ENCODE measurements at regions not wholly inside any gene's neighbourhood (a gene's known extent, or its start where the extent isn't known, plus 50 kb on each side); places are given as distances from the start of the nearest gene placed in this dataset.

- DNase-seq (ENCODE audit: low read depth) = no peak
Observed at GRCh38 chr3:18775501-18775900, 350.4 kb upstream of the SATB1 start.

GRCh38 chr3:18774319-18775088 lies 349.4 kb upstream of the SATB1 start:
- DNase-seq (ENCODE audit: low read depth) = no peak

GRCh38 chr3:18772699-18773305 lies 347.7 kb upstream of the SATB1 start:
- DNase-seq (ENCODE audit: low read depth) = no peak

- DNase-seq (ENCODE audit: low read depth) = no peak
Observed at GRCh38 chr3:18771931-18772330, 346.8 kb upstream of the SATB1 start.

- no peak for DNase-seq (ENCODE audit: low read depth)
Observed at GRCh38 chr3:18770800-18771199, 345.7 kb upstream of the SATB1 start.

- no peak for DNase-seq (ENCODE audit: low read depth)
Observed at GRCh38 chr3:18767756-18768303, 342.7 kb upstream of the SATB1 start.

- no peak for DNase-seq (ENCODE audit: low read depth)
Observed at GRCh38 chr3:18766974-18767373, 341.8 kb upstream of the SATB1 start.

- DNase-seq (ENCODE audit: low read depth) = no peak
Observed at GRCh38 chr3:18765662-18766061, 340.5 kb upstream of the SATB1 start.

GRCh38 chr3:18765161-18765560 lies 340.0 kb upstream of the SATB1 start:
- no peak for DNase-seq (ENCODE audit: low read depth)

GRCh38 chr3:18761530-18761929 lies 336.4 kb upstream of the SATB1 start:
- DNase-seq (ENCODE audit: low read depth) = no peak

GRCh38 chr3:18758047-18758704 lies 333.0 kb upstream of the SATB1 start:
- DNase-seq (ENCODE audit: low read depth) = no peak

GRCh38 chr3:18757476-18757875 lies 332.3 kb upstream of the SATB1 start:
- DNase-seq (ENCODE audit: low read depth) = no peak

- no peak for DNase-seq (ENCODE audit: low read depth)
Observed at GRCh38 chr3:18752273-18752934, 327.3 kb upstream of the SATB1 start.

- DNase-seq (ENCODE audit: low read depth) = no peak
Observed at GRCh38 chr3:18751514-18751913, 326.4 kb upstream of the SATB1 start.

- no peak for DNase-seq (ENCODE audit: low read depth)
Observed at GRCh38 chr3:18747383-18747782, 322.2 kb upstream of the SATB1 start.

- no peak for DNase-seq (ENCODE audit: low read depth)
Observed at GRCh38 chr3:18745472-18745871, 320.3 kb upstream of the SATB1 start.

GRCh38 chr3:18744472-18744871 lies 319.3 kb upstream of the SATB1 start:
- no peak for DNase-seq (ENCODE audit: low read depth)

GRCh38 chr3:18743761-18744160 lies 318.6 kb upstream of the SATB1 start:
- no peak for DNase-seq (ENCODE audit: low read depth)

GRCh38 chr3:18740631-18741583 lies 315.8 kb upstream of the SATB1 start:
- DNase-seq (ENCODE audit: low read depth) = no peak

- no peak for DNase-seq (ENCODE audit: low read depth)
Observed at GRCh38 chr3:18739099-18739433, 313.9 kb upstream of the SATB1 start.

GRCh38 chr3:18738393-18739098 lies 313.4 kb upstream of the SATB1 start:
- no peak for DNase-seq (ENCODE audit: low read depth)

Data from Daoy (cell line).